Endothelial cell of umbilical vein (primary cell): ENCODE measurements at regions not wholly inside any gene's neighbourhood (a gene's known extent, or its start where the extent isn't known, plus 50 kb on each side); places are given as distances from the start of the nearest gene placed in this dataset.

ENCODE experiments used
- CTCF ChIP-seq, 2 donors: IDR thresholded peaks; 1 replicate in 1 of 2; 2 replicates in 1 of 2; pipeline ENCODE4 v1.5.1; 2011; ENCODE audit warnings: low read length in 2 of 2, mild to moderate bottlenecking in 2 of 2, moderate library complexity in 2 of 2, control low read depth in 1 of 2, inconsistent platforms in 1 of 2, low read depth in 1 of 2; ENCODE audit not compliant: insufficient read depth in 1 of 2; ENCODE audit errors: extremely low read depth in 1 of 2
- EZH2 ChIP-seq: IDR thresholded peaks from 2 replicates; pipeline ENCODE4 v1.6.1; 2012; ENCODE audit warnings: borderline replicate concordance, low read depth, mild to moderate bottlenecking, moderate library complexity, low read length, inconsistent platforms; ENCODE audit not compliant: severe bottlenecking
- POLR2A ChIP-seq: IDR thresholded peaks from 2 replicates; pipeline ENCODE4 v1.6.1; 2012; ENCODE audit warnings: low read depth, mild to moderate bottlenecking, control low read depth, low read length
- POLR2AphosphoS5 ChIP-seq: IDR thresholded peaks from 2 replicates; pipeline ENCODE4 v1.6.1; 2012; ENCODE audit warnings: low read depth, mild to moderate bottlenecking, control low read depth, low read length, moderate library complexity; ENCODE audit not compliant: insufficient read depth

- TF ChIP-seq CTCF (IDR thresholded peaks at IDR 0.05; ENCODE audit: extremely low read depth in 1 of 2, insufficient read depth in 1 of 2, low read depth in 1 of 2, low read length in 2 of 2) (no peak), POLR2AphosphoS5 (no peak), EZH2 (no peak), POLR2A (no peak)
Measured at GRCh38 chr10:65325913-65326312, 1599.9 kb upstream of the LRRTM3 start.
